ENCODE measurements at regions not wholly inside any gene's neighbourhood (a gene's known extent, or its start where the extent isn't known, plus 50 kb on each side); places are given as distances from the start of the nearest gene placed in this dataset.
"Not testable (repeated sequence)": the region's sequence is repeated elsewhere in the genome, so short reads cannot be mapped to it uniquely, and the experiment has no call there.

- H3K9me3 Mint-ChIP-seq: no peaks in the 10 kb centered on the region
- no peak overlapping the region for H3K4me3 Mint-ChIP-seq
- no peaks in the 10 kb centered on the region for H3K4me1 Mint-ChIP-seq (ENCODE audit: low read depth)
- intact Hi-C loops (cut with micrococcal nuclease): no loop called here
- H3K27ac Mint-ChIP-seq: no peak overlapping the region
- no peaks in the 10 kb centered on the region for H3K36me3 Mint-ChIP-seq (ENCODE audit: low read depth)
- DNase-seq: no peak
- CTCF ChIA-PET: no interaction called here
- no peaks in the 10 kb centered on the region for H3K27me3 Mint-ChIP-seq (ENCODE audit: low read depth)
These were observed 426.7 kb upstream of the ARX start for GRCh38 chrX:25442499-25442898.

GRCh38 chrX:25433307-25433706 lies 417.5 kb upstream of the ARX start:
- CTCF ChIA-PET: no interaction called here
- H3K4me3 Mint-ChIP-seq: no peak overlapping the region
- H3K27ac Mint-ChIP-seq: no peak overlapping the region
- intact Hi-C loops (cut with micrococcal nuclease): no loop called here
- H3K36me3 Mint-ChIP-seq (ENCODE audit: low read depth): no peaks in the 10 kb centered on the region
- H3K27me3 Mint-ChIP-seq (ENCODE audit: low read depth): no peaks in the 10 kb centered on the region
- DNase-seq: no peak
- no peaks in the 10 kb centered on the region for H3K9me3 Mint-ChIP-seq
- no peaks in the 10 kb centered on the region for H3K4me1 Mint-ChIP-seq (ENCODE audit: low read depth)

GRCh38 chrX:25432396-25432795 lies 416.6 kb upstream of the ARX start:
- Mint-ChIP-seq H3K27ac (no peak overlapping the region), H3K4me3 (no peak overlapping the region), H3K36me3 (ENCODE audit: low read depth) (no peaks in the 10 kb centered on the region), H3K9me3 (no peaks in the 10 kb centered on the region), H3K27me3 (ENCODE audit: low read depth) (no peaks in the 10 kb centered on the region), H3K4me1 (ENCODE audit: low read depth) (no peaks in the 10 kb centered on the region)
- CTCF ChIA-PET: no interaction called here
- intact Hi-C loops (cut with micrococcal nuclease): no loop called here
- DNase-seq: no peak

GRCh38 chrX:25427873-25428555 lies 412.2 kb upstream of the ARX start:
- no peaks in the 10 kb centered on the region for H3K4me1 Mint-ChIP-seq (ENCODE audit: low read depth)
- DNase-seq: no peak
- H3K27ac Mint-ChIP-seq: no peak overlapping the region
- intact Hi-C loops (cut with micrococcal nuclease): no loop called here
- H3K27me3 Mint-ChIP-seq (ENCODE audit: low read depth): no peaks in the 10 kb centered on the region
- H3K4me3 Mint-ChIP-seq: no peak overlapping the region
- CTCF ChIA-PET: no interaction called here
- H3K9me3 Mint-ChIP-seq: no peaks in the 10 kb centered on the region
- no peaks in the 10 kb centered on the region for H3K36me3 Mint-ChIP-seq (ENCODE audit: low read depth)

- DNase-seq; H3K36me3 Mint-ChIP-seq (ENCODE audit: low read depth); CTCF ChIA-PET; H3K9me3 Mint-ChIP-seq; H3K27me3 Mint-ChIP-seq (ENCODE audit: low read depth); H3K4me3 Mint-ChIP-seq; intact Hi-C loops (cut with micrococcal nuclease); H3K27ac Mint-ChIP-seq; H3K4me1 Mint-ChIP-seq (ENCODE audit: low read depth): not testable (repeated sequence)
These were observed 388.4 kb upstream of the ARX start for GRCh38 chrX:25404163-25404562.

- intact Hi-C loops (cut with micrococcal nuclease): no loop called here
- DNase-seq: no peak
- H3K27me3 Mint-ChIP-seq (ENCODE audit: low read depth): no peaks in the 10 kb centered on the region
- no peak overlapping the region for H3K27ac Mint-ChIP-seq
- H3K4me3 Mint-ChIP-seq: no peak overlapping the region
- H3K36me3 Mint-ChIP-seq (ENCODE audit: low read depth): no peaks in the 10 kb centered on the region
- H3K9me3 Mint-ChIP-seq: peaks cover 8% of the 10 kb centered on the region
- CTCF ChIA-PET: no interaction called here
- no peaks in the 10 kb centered on the region for H3K4me1 Mint-ChIP-seq (ENCODE audit: low read depth)
These were observed 373.5 kb upstream of the ARX start for GRCh38 chrX:25389266-25389665.

GRCh38 chrX:25383196-25383595 lies 367.4 kb upstream of the ARX start:
- no peak for DNase-seq
- H3K27me3 Mint-ChIP-seq (ENCODE audit: low read depth): no peaks in the 10 kb centered on the region
- CTCF ChIA-PET: no interaction called here
- H3K9me3 Mint-ChIP-seq: no peaks in the 10 kb centered on the region
- H3K4me1 Mint-ChIP-seq (ENCODE audit: low read depth): no peaks in the 10 kb centered on the region
- no peaks in the 10 kb centered on the region for H3K36me3 Mint-ChIP-seq (ENCODE audit: low read depth)
- no peak overlapping the region for H3K27ac Mint-ChIP-seq
- no peak overlapping the region for H3K4me3 Mint-ChIP-seq
- intact Hi-C loops (cut with micrococcal nuclease): no loop called here

- H3K9me3 Mint-ChIP-seq: peaks cover 5% of the 10 kb centered on the region
- H3K27me3 Mint-ChIP-seq (ENCODE audit: low read depth): no peaks in the 10 kb centered on the region
- no peak overlapping the region for H3K4me3 Mint-ChIP-seq
- H3K4me1 Mint-ChIP-seq (ENCODE audit: low read depth): no peaks in the 10 kb centered on the region
- H3K36me3 Mint-ChIP-seq (ENCODE audit: low read depth): no peaks in the 10 kb centered on the region
- CTCF ChIA-PET: no interaction called here
- DNase-seq: no peak
- H3K27ac Mint-ChIP-seq: no peak overlapping the region
- intact Hi-C loops (cut with micrococcal nuclease): no loop called here
These were observed 340.7 kb upstream of the ARX start for GRCh38 chrX:25356456-25356855.

- no peaks in the 10 kb centered on the region for H3K9me3 Mint-ChIP-seq
- no peaks in the 10 kb centered on the region for H3K4me1 Mint-ChIP-seq (ENCODE audit: low read depth)
- no peak overlapping the region for H3K4me3 Mint-ChIP-seq
- CTCF ChIA-PET: no interaction called here
- H3K27me3 Mint-ChIP-seq (ENCODE audit: low read depth): no peaks in the 10 kb centered on the region
- H3K36me3 Mint-ChIP-seq (ENCODE audit: low read depth): no peaks in the 10 kb centered on the region
- H3K27ac Mint-ChIP-seq: no peak overlapping the region
- intact Hi-C loops (cut with micrococcal nuclease): no loop called here
- no peak for DNase-seq
These were observed 328.6 kb upstream of the ARX start for GRCh38 chrX:25344161-25344936.

GRCh38 chrX:25343060-25343459 lies 327.3 kb upstream of the ARX start:
- Mint-ChIP-seq H3K27ac (no peak overlapping the region), H3K4me3 (no peak overlapping the region), H3K9me3 (no peaks in the 10 kb centered on the region), H3K36me3 (ENCODE audit: low read depth) (no peaks in the 10 kb centered on the region), H3K27me3 (ENCODE audit: low read depth) (no peaks in the 10 kb centered on the region), H3K4me1 (ENCODE audit: low read depth) (no peaks in the 10 kb centered on the region)
- intact Hi-C loops (cut with micrococcal nuclease): no loop called here
- CTCF ChIA-PET: no interaction called here
- no peak for DNase-seq

GRCh38 chrX:25337841-25338240 lies 322.1 kb upstream of the ARX start:
- H3K4me3 Mint-ChIP-seq: no peak overlapping the region
- DNase-seq: no peak
- no peaks in the 10 kb centered on the region for H3K27me3 Mint-ChIP-seq (ENCODE audit: low read depth)
- no peak overlapping the region for H3K27ac Mint-ChIP-seq
- peaks cover 1% of the 10 kb centered on the region for H3K9me3 Mint-ChIP-seq
- no peaks in the 10 kb centered on the region for H3K36me3 Mint-ChIP-seq (ENCODE audit: low read depth)
- intact Hi-C loops (cut with micrococcal nuclease): no loop called here
- no peaks in the 10 kb centered on the region for H3K4me1 Mint-ChIP-seq (ENCODE audit: low read depth)
- CTCF ChIA-PET: no interaction called here

- CTCF ChIA-PET: no interaction called here
- Mint-ChIP-seq H3K27me3 (ENCODE audit: low read depth) (no peaks in the 10 kb centered on the region), H3K4me3 (no peak overlapping the region), H3K4me1 (ENCODE audit: low read depth) (no peaks in the 10 kb centered on the region), H3K9me3 (peaks cover 2% of the 10 kb centered on the region), H3K27ac (no peak overlapping the region), H3K36me3 (ENCODE audit: low read depth) (no peaks in the 10 kb centered on the region)
- no peak for DNase-seq
- intact Hi-C loops (cut with micrococcal nuclease): no loop called here
These were observed 285.2 kb upstream of the ARX start for GRCh38 chrX:25300994-25301393.

- Mint-ChIP-seq H3K4me1 (ENCODE audit: low read depth) (no peaks in the 10 kb centered on the region), H3K4me3 (no peak overlapping the region), H3K36me3 (ENCODE audit: low read depth) (no peaks in the 10 kb centered on the region), H3K27ac (no peak overlapping the region), H3K9me3 (peaks cover 2% of the 10 kb centered on the region), H3K27me3 (ENCODE audit: low read depth) (no peaks in the 10 kb centered on the region)
- DNase-seq: no peak
- intact Hi-C loops (cut with micrococcal nuclease): no loop called here
- CTCF ChIA-PET: no interaction called here
These were observed 281.1 kb upstream of the ARX start for GRCh38 chrX:25296850-25297249.

All from activated naive CD4-positive, alpha-beta T cell treated with anti-CD3 and anti-CD28 coated beads for 36 hours (primary cell).